ENCODE measurements at regions not wholly inside any gene's neighbourhood (a gene's known extent, or its start where the extent isn't known, plus 50 kb on each side); places are given as distances from the start of the nearest gene placed in this dataset.
"Not testable (repeated sequence)": the region's sequence is repeated elsewhere in the genome, so short reads cannot be mapped to it uniquely, and the experiment has no call there.

DNA sequence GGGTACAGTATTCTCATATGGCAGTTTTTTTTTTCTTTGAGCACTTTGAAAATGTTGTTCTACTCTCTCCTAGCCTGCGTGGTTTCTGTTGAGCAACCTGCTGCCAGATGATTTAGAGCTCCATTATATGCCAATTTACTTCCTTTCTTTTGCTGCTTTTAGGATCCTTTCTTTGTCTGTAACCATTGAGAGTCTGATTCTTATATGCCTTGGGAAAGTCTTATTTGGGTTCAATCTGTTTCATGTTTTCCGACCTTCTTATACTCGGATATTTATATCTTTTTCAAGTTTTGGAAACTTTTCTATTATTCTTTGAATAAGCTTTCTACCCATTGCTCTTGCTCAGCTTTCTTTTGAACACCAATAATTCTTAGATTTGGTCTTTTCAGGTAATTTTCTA lies 138.1 kb upstream of the RAG2 start:
- FAIRE-seq (no peak), DNase-seq (ENCODE audit: insufficient read length, low spot score) (no peak)
- TF ChIP-seq CTCF (IDR thresholded peaks at IDR 0.05; ENCODE audit: insufficient read depth, missing control alignments): no peak

DNA sequence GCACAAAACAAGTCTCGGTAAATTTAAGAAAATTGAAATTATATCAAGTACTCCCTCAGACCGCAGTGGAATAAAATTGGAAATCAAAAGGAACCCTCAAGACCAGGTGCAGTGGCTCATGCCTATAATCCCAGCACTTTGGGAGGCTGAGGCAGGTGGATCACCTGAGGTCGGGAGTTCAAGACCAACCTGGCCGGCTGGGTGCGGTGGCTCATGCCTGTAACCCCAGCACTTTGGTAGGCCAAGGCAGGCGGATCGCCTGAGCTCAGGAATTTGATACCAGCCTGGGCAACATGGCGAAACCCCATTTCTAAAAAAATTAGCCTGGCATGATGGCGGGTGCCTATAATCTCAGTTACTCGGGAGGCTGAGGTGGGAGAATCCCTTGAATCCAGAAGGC lies 135.7 kb upstream of the RAG2 start:
- not testable (repeated sequence) for FAIRE-seq

GRCh38 chr11:36730761-36731160 lies 132.7 kb upstream of the RAG2 start:
- DNase-seq (ENCODE audit: insufficient read length, low spot score): no peak
- no peak for TF ChIP-seq CTCF (IDR thresholded peaks at IDR 0.05; ENCODE audit: insufficient read depth, missing control alignments)
- FAIRE-seq: no peak

More for the DNA sequence above, 135.7 kb upstream of the RAG2 start:
- not testable (repeated sequence) for DNase-seq (ENCODE audit: insufficient read length, low spot score)

DNA sequence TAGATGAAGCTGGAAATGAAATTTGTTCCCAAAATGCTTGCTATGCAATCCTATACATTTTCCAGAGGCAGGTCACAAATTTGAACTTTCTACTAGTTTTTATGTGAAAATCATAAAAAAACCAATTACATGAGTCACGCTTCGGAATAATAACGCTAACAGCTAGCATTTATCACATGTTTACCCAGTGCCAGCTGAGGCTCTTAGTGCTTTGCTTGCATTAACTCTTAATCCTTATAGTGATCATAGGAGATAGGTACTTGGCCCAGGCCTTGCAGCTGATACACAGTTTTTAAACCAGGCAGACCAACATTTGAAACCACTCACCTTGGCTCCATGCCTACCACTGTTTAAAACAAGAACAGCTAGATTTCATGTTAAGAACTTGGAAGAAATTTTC lies 131.8 kb upstream of the RAG2 start:
- no peak for FAIRE-seq
- no peak for DNase-seq (ENCODE audit: insufficient read length, low spot score)
- no peak for TF ChIP-seq CTCF (IDR thresholded peaks at IDR 0.05; ENCODE audit: insufficient read depth, missing control alignments)

GRCh38 chr11:36726420-36726819 lies 128.4 kb upstream of the RAG2 start:
- FAIRE-seq (no peak), DNase-seq (ENCODE audit: insufficient read length, low spot score) (no peak)
- TF ChIP-seq CTCF (IDR thresholded peaks at IDR 0.05; ENCODE audit: insufficient read depth, missing control alignments): no peak

- no peak for TF ChIP-seq CTCF (IDR thresholded peaks at IDR 0.05; ENCODE audit: insufficient read depth, missing control alignments)
- FAIRE-seq: no peak
- DNase-seq (ENCODE audit: insufficient read length, low spot score): no peak
These were observed 126.8 kb upstream of the RAG2 start for GRCh38 chr11:36724742-36725385.

DNA sequence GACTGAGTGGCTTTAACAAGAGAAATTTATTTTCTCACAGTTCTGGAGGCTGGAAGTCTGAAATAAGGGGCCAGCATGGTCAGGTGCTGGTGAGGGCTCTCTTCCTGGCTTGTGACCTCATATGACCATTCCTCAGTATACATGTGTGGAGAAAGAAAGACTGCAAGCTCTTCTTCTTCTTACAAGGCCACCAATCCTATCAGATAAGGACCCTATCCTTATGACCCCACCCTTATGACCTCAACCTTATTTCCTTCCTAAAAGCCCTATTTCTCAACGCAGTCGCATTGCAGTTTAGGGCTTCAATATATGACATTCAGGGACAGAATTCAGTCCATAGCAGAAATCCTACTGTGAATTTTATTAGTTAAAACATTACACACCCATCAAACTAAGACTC lies 124.4 kb upstream of the RAG2 start:
- no peak for FAIRE-seq
- TF ChIP-seq CTCF (IDR thresholded peaks at IDR 0.05; ENCODE audit: insufficient read depth, missing control alignments): no peak
- no peak for DNase-seq (ENCODE audit: insufficient read length, low spot score)
